PFSK-1 (cell line): ENCODE measurements at regions not wholly inside any gene's neighbourhood (a gene's known extent, or its start where the extent isn't known, plus 50 kb on each side); places are given as distances from the start of the nearest gene placed in this dataset.

Source experiments
- POLR2AphosphoS5 ChIP-seq: IDR thresholded peaks from 2 replicates; pipeline ENCODE4 v1.6.1; 2012; ENCODE audit warnings: low read depth, mild to moderate bottlenecking, control low read depth, low read length, moderate library complexity
- REST ChIP-seq, 2 experiments: IDR thresholded peaks; 2 replicates each; pipeline versions ENCODE4 v1.6.1 to v1.8.0; 2011 to 2012; ENCODE audit warnings: low read depth in 2 of 2, low read length in 2 of 2, control low read depth in 1 of 2, inconsistent platforms in 1 of 2, mild to moderate bottlenecking in 1 of 2, moderate library complexity in 1 of 2; ENCODE audit not compliant: insufficient read depth in 1 of 2
- SIN3A ChIP-seq: IDR thresholded peaks from 2 replicates; pipeline ENCODE4 v1.6.1; 2012; ENCODE audit warnings: mild to moderate bottlenecking, low read length, moderate library complexity, borderline replicate concordance; ENCODE audit not compliant: insufficient read depth
- TAF1 ChIP-seq: IDR thresholded peaks from 2 replicates; pipeline ENCODE4 v1.6.1; 2012; ENCODE audit warnings: low read length, control low read depth, borderline replicate concordance; ENCODE audit not compliant: insufficient read depth

GRCh38 chrX:15930585-15930984 is 76.0 kb upstream of the AP1S2 start:
- TF ChIP-seq POLR2AphosphoS5, result no peak
- TF ChIP-seq SIN3A, result no peak
- no peak for TF ChIP-seq REST (IDR thresholded peaks at IDR 0.05; ENCODE audit: insufficient read depth in 1 of 2, low read depth in 2 of 2, low read length in 2 of 2)
- TF ChIP-seq TAF1, result no peak
